ENCODE measurements at regions not wholly inside any gene's neighbourhood (a gene's known extent, or its start where the extent isn't known, plus 50 kb on each side); places are given as distances from the start of the nearest gene placed in this dataset.

- TF ChIP-seq BATF2 (CRISPR knock-in tag; IDR thresholded peaks at IDR 0.05) = no peak
- no peak for TF ChIP-seq TIGD3 (CRISPR knock-in tag; IDR thresholded peaks at IDR 0.05; ENCODE audit: borderline replicate concordance)
- no peak for TF ChIP-seq ZBTB34 (CRISPR knock-in tag; IDR thresholded peaks at IDR 0.05)
- TF ChIP-seq KIAA2018 (CRISPR knock-in tag; IDR thresholded peaks at IDR 0.05; ENCODE audit: borderline replicate concordance) = no peak
- TF ChIP-seq CENPT (CRISPR knock-in tag; IDR thresholded peaks at IDR 0.05; ENCODE audit: low read depth) = no peak
- no peak for TF ChIP-seq HES4 (CRISPR knock-in tag; IDR thresholded peaks at IDR 0.05; ENCODE audit: borderline replicate concordance)
- no peak for TF ChIP-seq ZNF280D (CRISPR knock-in tag; IDR thresholded peaks at IDR 0.05)
- 0 out of 2 replicates have a peak, but pooled peaks have one; percentile 26 for TF ChIP-seq MEF2D (CRISPR knock-in tag; IDR thresholded peaks at IDR 0.05)
- TF ChIP-seq TBX2 (CRISPR knock-in tag; IDR thresholded peaks at IDR 0.05; ENCODE audit: borderline replicate concordance) = 0 out of 2 replicates have a peak, but pooled peaks have one; percentile 57
- no peak for TF ChIP-seq ZMAT5 (CRISPR knock-in tag; IDR thresholded peaks at IDR 0.05; ENCODE audit: borderline replicate concordance, low read depth)
Measured at GRCh38 chr13:64075543-64076271, 2660.1 kb upstream of the PCDH20 start (continued).
